A673 (cell line): ENCODE measurements at regions not wholly inside any gene's neighbourhood (a gene's known extent, or its start where the extent isn't known, plus 50 kb on each side); places are given as distances from the start of the nearest gene placed in this dataset.

ENCODE experiments used
- BruUV-seq: library from RNA; stranded (reverse); fragments of 400-500 nt; replicated peaks from 2 replicates; lab custom pipeline; 2021; lab: Mats Ljungman, UMichigan
- CTCF ChIA-PET: fragments of 300-600 bp; sonication (Branson Sonifier 250); formaldehyde crosslinking; loops from one replicate; lab custom pipeline; 2022; ENCODE audit warnings: antibody characterized with exemption; lab: Charles Lee
- POLR2A ChIA-PET: fragments of 300-600 bp; sonication (Branson Sonifier 250); formaldehyde crosslinking; loops from one replicate; lab custom pipeline; 2022; ENCODE audit warnings: antibody characterized with exemption; ENCODE audit not compliant: low non-redundant PET; lab: Charles Lee
- DNase-seq: peaks from one replicate; pipeline ENCODE4 v3.0.0-alpha.2; 2015; ENCODE audit warnings: low spot score
- H3K27ac ChIP-seq: fragments of 200-600 bp; sonication (generic); 2 replicates; pipeline ENCODE4 v1.5.1; 2016; ENCODE audit warnings: mixed run types, low read depth, mild to moderate bottlenecking, mixed read lengths, antibody characterized with exemption, low read length; ENCODE audit not compliant: poor library complexity, severe bottlenecking
- H3K27me3 ChIP-seq: fragments of 200-600 bp; sonication (generic); replicated peaks from 2 replicates; pipeline ENCODE4 v1.6.1; 2017; ENCODE audit warnings: mixed run types, low read depth, mild to moderate bottlenecking, mixed read lengths, antibody characterized with exemption, low read length; ENCODE audit not compliant: insufficient read depth, poor library complexity
- H3K36me3 ChIP-seq: fragments of 200-600 bp; sonication (generic); 2 replicates; pipeline ENCODE4 v1.6.1; 2016; ENCODE audit warnings: mixed run types, mild to moderate bottlenecking, mixed read lengths, antibody characterized with exemption, low read length; ENCODE audit not compliant: insufficient read depth, poor library complexity, severe bottlenecking
- H3K4me1 ChIP-seq: fragments of 200-600 bp; sonication (generic); 2 replicates; pipeline ENCODE4 v1.6.1; 2017; ENCODE audit warnings: mixed run types, mild to moderate bottlenecking, mixed read lengths, antibody characterized with exemption, low read length; ENCODE audit not compliant: insufficient read depth, poor library complexity, severe bottlenecking
- H3K4me3 ChIP-seq: fragments of 200-600 bp; sonication (generic); 2 replicates; pipeline ENCODE4 v1.5.1; 2016; ENCODE audit warnings: low read depth, mixed run types, mild to moderate bottlenecking, mixed read lengths, low read length; ENCODE audit not compliant: poor library complexity, severe bottlenecking
- H3K9me3 ChIP-seq: fragments of 200-600 bp; sonication (generic); 2 replicates; pipeline ENCODE4 v1.6.1; 2016; ENCODE audit warnings: mixed run types, low read depth, mild to moderate bottlenecking, mixed read lengths, antibody characterized with exemption, low read length; ENCODE audit not compliant: poor library complexity, severe bottlenecking
- CTCF ChIP-seq: fragments of 300-800, 200-600 bp; sonication (generic); conservative IDR thresholded peaks from 2 replicates; pipeline ENCODE4 v1.5.1; 2017; ENCODE audit warnings: low read depth, mild to moderate bottlenecking, antibody characterized with exemption, low read length, moderate library complexity, mixed read lengths
- EZH2 ChIP-seq: fragments of 200-600 bp; sonication (generic); IDR thresholded peaks from 2 replicates; pipeline ENCODE4 v1.6.1; 2017; ENCODE audit warnings: borderline replicate concordance, low read depth, mild to moderate bottlenecking, mixed read lengths, antibody characterized with exemption, low read length; ENCODE audit not compliant: poor library complexity, severe bottlenecking
- intact Hi-C: fragments of 100-400 bp; cut with micrococcal nuclease; formaldehyde crosslinking; loops from one replicate; pipeline ENCODE4 v1.10.0; 2022; ENCODE audit not compliant: unreplicated experiment

DNA sequence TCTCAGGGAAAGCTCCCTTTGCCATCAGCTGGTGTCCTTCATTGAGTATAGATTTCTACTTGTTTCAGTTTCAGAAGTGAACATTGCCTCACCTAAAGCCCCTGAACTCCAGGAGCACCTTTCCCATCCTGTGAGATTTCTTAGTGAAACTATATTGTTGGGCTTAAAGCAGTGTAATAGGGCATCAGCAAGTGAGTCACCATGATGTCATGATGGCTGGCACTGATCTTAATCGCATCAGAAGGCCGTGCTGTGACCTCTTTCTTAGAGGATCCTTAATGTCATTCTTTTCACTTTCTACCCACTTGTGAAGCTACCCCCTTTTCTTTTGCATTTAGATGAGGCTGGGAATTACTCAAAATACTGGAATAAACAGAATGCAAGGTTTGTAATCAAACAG is 401.3 kb downstream of the MTRR start:
- Histone ChIP-seq H3K9me3 (peaks cover 26% of the 10 kb centered on the region), H3K36me3 (no peaks in the 10 kb centered on the region), H3K27me3 (no peaks in the 10 kb centered on the region), H3K27ac (no peak overlapping the region), H3K4me1 (no peaks in the 10 kb centered on the region), H3K4me3 (no peak overlapping the region)
- TF ChIP-seq EZH2: no peak
- no peak for TF ChIP-seq CTCF
- BruUV-seq: no TSS peak
- POLR2A ChIA-PET: no interaction called here
- CTCF ChIA-PET: no interaction called here
- no peak for DNase-seq
- intact Hi-C loops: no loop called here

- intact Hi-C loops: no loop called here
- no peaks in the 10 kb centered on the region for H3K27me3 ChIP-seq
- no peak overlapping the region for H3K4me3 ChIP-seq
- no peaks in the 10 kb centered on the region for H3K4me1 ChIP-seq
- no peak for TF ChIP-seq CTCF
- TF ChIP-seq EZH2: no peak
- no peak overlapping the region for H3K27ac ChIP-seq
- peaks cover 20% of the 10 kb centered on the region for H3K9me3 ChIP-seq
- H3K36me3 ChIP-seq: no peaks in the 10 kb centered on the region
- CTCF ChIA-PET: no interaction called here
- no TSS peak for BruUV-seq
- POLR2A ChIA-PET: no interaction called here
- no peak for DNase-seq
These were observed 411.9 kb downstream of the MTRR start for GRCh38 chr5:8280711-8281363.

- POLR2A ChIA-PET: no interaction called here
- Histone ChIP-seq H3K27ac (no peak overlapping the region), H3K9me3 (peaks cover 4% of the 10 kb centered on the region), H3K4me1 (no peaks in the 10 kb centered on the region), H3K36me3 (no peaks in the 10 kb centered on the region), H3K4me3 (no peak overlapping the region), H3K27me3 (no peaks in the 10 kb centered on the region)
- TF ChIP-seq EZH2: no peak
- TF ChIP-seq CTCF: no peak
- intact Hi-C loops: no loop called here
- DNase-seq: no peak
- BruUV-seq: no TSS peak
- CTCF ChIA-PET: no interaction called here
These were observed 419.4 kb downstream of the MTRR start for GRCh38 chr5:8288334-8288733.
